Ovary (tissue), 3 donors: ENCODE measurements at regions not wholly inside any gene's neighbourhood (a gene's known extent, or its start where the extent isn't known, plus 50 kb on each side); places are given as distances from the start of the nearest gene placed in this dataset.

Experiments
- POLR2A ChIP-seq: fragments of 450-650 bp; IDR thresholded peaks from one replicate; pipeline ENCODE4 v1.6.1; 2017; ENCODE audit warnings: antibody characterized with exemption, mild to moderate bottlenecking, moderate library complexity
- TF ChIP-seq, protein P1 (sequence below), 3 donors: fragments of 450-650 bp in 2 of 3; fragments of 200-600 bp in 1 of 3; IDR thresholded peaks; one replicate each; pipeline versions ENCODE4 v1.5.1 to v1.8.0; 2016 to 2022; ENCODE audit warnings: antibody characterized with exemption in 3 of 3, mild to moderate bottlenecking in 1 of 3
- donor health status: DM: no; HTN: no; CAD: no.

DNA sequence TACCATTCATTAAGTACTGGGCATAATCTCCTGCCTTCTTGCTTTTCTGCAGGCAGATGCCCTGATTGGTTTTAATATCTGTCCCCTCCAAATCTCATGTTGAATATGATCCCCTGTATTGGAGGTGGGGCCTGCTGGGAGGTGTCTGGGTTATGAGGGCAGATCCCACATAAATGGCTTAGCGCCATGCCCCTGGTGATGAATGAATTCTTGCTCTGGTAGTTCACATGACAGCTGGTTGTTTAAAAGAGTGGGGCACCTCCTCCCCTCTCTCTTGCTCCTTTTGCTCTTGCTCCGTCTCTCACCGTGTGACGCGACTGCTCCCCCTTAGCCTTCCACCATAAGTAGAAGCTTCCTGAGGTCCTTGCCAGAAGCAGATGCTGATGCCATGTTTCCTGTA is 564.0 kb upstream of the BRINP1 start:
- TF ChIP-seq, protein P1, sequence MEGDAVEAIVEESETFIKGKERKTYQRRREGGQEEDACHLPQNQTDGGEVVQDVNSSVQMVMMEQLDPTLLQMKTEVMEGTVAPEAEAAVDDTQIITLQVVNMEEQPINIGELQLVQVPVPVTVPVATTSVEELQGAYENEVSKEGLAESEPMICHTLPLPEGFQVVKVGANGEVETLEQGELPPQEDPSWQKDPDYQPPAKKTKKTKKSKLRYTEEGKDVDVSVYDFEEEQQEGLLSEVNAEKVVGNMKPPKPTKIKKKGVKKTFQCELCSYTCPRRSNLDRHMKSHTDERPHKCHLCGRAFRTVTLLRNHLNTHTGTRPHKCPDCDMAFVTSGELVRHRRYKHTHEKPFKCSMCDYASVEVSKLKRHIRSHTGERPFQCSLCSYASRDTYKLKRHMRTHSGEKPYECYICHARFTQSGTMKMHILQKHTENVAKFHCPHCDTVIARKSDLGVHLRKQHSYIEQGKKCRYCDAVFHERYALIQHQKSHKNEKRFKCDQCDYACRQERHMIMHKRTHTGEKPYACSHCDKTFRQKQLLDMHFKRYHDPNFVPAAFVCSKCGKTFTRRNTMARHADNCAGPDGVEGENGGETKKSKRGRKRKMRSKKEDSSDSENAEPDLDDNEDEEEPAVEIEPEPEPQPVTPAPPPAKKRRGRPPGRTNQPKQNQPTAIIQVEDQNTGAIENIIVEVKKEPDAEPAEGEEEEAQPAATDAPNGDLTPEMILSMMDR (IDR thresholded peaks at IDR 0.05) = no peak
- TF ChIP-seq POLR2A = no peak
